ENCODE measurements at regions not wholly inside any gene's neighbourhood (a gene's known extent, or its start where the extent isn't known, plus 50 kb on each side); places are given as distances from the start of the nearest gene placed in this dataset.
"Not testable (repeated sequence)": the region's sequence is repeated elsewhere in the genome, so short reads cannot be mapped to it uniquely, and the experiment has no call there.

DNA sequence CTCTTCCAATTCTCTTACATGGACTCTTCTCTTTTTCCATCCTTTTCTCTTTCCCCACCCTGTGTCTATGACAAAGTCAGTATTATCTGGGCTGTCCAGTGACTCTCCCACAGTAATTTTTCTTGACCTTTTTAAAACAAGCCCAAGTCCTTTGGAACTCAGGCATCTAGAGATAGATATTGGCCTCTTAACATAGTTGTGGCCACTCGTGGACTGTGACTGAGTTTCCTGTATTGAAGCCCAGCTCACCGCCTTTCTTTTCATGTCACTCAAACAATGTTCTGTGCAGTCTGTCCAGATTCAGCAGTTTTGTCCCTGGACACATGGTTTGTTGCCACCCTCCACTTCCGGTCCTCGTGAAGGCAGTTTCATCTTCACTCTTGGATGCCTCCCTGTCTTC lies 110.9 kb upstream of the CDC14C start:
- DNase-seq (ENCODE audit: insufficient read length, low spot score) (no peak), FAIRE-seq (no peak)
- TF ChIP-seq, protein P1, sequence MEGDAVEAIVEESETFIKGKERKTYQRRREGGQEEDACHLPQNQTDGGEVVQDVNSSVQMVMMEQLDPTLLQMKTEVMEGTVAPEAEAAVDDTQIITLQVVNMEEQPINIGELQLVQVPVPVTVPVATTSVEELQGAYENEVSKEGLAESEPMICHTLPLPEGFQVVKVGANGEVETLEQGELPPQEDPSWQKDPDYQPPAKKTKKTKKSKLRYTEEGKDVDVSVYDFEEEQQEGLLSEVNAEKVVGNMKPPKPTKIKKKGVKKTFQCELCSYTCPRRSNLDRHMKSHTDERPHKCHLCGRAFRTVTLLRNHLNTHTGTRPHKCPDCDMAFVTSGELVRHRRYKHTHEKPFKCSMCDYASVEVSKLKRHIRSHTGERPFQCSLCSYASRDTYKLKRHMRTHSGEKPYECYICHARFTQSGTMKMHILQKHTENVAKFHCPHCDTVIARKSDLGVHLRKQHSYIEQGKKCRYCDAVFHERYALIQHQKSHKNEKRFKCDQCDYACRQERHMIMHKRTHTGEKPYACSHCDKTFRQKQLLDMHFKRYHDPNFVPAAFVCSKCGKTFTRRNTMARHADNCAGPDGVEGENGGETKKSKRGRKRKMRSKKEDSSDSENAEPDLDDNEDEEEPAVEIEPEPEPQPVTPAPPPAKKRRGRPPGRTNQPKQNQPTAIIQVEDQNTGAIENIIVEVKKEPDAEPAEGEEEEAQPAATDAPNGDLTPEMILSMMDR (IDR thresholded peaks at IDR 0.05; ENCODE audit: insufficient read depth, missing control alignments), result no peak

DNA sequence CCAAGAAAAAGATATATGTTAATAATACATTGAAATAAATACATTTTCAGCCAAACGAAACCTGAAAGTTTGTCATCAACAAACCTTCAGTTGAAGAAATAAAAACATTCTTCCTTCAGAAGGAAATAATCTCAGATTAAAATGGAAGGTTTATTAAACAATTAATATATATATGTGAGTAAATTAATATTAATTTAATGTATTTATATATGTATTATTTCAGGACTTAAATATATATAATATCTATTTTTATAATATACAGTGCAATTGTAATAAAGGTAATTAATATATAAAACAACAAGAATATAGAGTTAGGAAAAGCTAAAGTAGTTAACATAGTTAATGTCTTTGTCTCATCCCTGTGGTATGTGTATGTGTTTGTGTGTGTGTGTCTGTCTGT lies 102.2 kb upstream of the CDC14C start:
- no peak for DNase-seq (ENCODE audit: insufficient read length, low spot score)
- TF ChIP-seq, protein P1 (IDR thresholded peaks at IDR 0.05; ENCODE audit: insufficient read depth, missing control alignments), result no peak
- FAIRE-seq, result no peak

DNA sequence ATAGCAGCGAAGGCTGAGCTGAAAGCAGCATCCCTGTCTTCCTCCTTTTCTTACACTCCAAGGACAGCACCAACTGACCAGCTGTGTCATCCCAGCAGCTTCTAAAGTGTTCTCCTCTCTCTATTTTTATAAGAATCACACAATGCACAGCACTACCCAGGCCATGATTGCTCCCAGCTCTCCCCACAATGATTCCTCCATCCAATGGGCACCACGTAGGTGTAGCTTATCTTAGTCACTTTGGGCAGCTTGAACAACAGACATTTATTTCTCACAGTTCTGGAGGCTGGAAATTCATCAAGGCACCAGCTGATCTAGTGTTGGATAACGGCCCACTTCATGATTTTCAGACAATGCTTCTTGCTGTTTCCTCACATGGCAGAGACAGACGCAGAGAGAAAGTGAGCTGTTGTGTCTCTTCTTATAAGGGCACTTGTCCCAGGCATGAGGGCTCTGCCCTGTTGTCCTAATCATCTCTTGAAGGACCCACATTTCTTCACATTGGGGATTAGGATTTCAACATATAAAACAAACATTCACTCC lies 92.0 kb upstream of the CDC14C start:
- TF ChIP-seq, protein P1 (IDR thresholded peaks at IDR 0.05; ENCODE audit: insufficient read depth, missing control alignments), result no peak

DNA sequence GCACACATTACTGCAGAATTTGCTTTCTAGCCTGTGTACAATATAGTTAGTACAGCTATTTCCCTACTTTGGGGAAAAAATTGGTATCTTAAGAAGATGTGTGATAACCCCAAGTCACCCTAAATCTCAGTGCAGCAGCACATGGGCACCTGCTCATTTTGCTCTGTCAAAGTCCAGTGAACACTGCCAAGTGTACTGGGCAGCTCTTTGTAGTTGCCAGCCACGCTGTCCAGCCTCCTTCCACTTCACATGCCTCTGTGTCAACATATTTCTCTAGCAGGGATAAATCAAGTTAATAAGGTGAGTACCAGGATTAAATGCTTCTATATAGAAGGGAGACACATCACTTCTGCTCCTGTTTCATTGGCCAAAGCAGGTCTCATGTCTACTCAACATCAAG lies 87.1 kb upstream of the CDC14C start:
- TF ChIP-seq, protein P1 (IDR thresholded peaks at IDR 0.05; ENCODE audit: insufficient read depth, missing control alignments), result no peak
- DNase-seq (ENCODE audit: insufficient read length, low spot score) (no peak), FAIRE-seq (no peak)

More for the DNA sequence above, 92.0 kb upstream of the CDC14C start:
- DNase-seq (ENCODE audit: insufficient read length, low spot score) (no peak), FAIRE-seq (no peak)

DNA sequence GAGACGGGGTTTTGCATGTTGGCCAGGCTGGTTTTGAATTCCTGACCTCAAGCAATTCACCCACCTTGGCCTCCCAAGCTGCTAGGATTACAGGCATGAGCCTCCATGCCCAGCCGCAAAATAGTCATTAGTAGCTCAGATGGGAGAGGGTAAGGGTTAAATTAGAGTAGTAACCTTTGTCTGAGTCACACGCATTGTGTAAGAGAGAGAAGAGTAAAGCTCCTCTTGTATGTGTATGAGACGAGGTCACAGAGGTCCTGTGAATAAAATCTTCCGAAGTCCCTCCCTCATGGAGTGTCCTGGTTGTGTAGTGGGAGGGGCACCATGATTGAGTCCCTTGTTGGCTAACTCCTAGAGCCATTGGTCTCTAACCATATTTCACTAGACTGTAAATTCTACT lies 85.2 kb upstream of the CDC14C start:
- DNase-seq (ENCODE audit: insufficient read length, low spot score) (no peak), FAIRE-seq (no peak)
- TF ChIP-seq, protein P1 (IDR thresholded peaks at IDR 0.05; ENCODE audit: insufficient read depth, missing control alignments), result no peak

DNA sequence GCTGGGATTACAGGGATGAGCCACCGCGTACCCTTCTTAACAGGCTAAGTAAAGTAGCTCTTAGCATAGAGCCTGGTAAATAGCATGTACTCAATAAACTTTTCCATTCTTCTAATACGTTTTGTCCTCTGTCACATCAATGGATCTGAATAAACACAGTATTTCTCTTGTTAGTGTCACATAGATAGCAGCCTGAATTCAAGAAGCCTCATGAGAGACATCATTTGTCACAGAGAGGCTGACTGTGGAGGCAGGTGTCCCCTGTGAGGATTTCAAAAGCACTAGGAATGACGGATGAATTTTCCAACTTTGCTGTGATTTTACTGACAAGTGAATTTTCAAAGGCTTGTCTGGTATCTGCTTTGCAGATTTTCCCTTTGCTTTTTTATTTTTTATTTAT lies 82.6 kb upstream of the CDC14C start:
- DNase-seq (ENCODE audit: insufficient read length, low spot score) (no peak), FAIRE-seq (no peak)
- TF ChIP-seq, protein P1 (IDR thresholded peaks at IDR 0.05; ENCODE audit: insufficient read depth, missing control alignments), result no peak

DNA sequence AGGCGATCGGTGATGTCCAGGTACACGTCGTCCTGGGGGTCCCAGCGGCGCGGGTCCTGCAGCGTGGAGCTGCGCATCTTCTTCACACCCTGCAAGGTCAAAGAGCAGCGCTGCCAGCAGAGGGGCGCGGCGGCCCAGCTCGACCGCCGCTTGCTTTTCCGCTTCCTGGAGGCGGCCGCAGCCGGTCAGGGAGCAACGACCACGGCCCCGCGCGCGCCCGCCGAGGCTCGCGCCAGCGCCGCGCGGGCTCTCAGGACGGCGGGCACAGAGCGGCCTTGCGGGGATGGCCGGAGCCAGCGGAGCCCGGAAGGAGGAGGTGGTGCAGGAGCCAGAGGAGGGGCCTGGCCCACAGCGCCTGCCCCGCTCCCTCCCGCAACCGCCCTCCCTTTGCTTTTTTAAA lies 76.4 kb upstream of the CDC14C start:
- DNase-seq (ENCODE audit: insufficient read length, low spot score) (no peak), FAIRE-seq (no peak)
- TF ChIP-seq, protein P1 (IDR thresholded peaks at IDR 0.05; ENCODE audit: insufficient read depth, missing control alignments), result no peak

DNA sequence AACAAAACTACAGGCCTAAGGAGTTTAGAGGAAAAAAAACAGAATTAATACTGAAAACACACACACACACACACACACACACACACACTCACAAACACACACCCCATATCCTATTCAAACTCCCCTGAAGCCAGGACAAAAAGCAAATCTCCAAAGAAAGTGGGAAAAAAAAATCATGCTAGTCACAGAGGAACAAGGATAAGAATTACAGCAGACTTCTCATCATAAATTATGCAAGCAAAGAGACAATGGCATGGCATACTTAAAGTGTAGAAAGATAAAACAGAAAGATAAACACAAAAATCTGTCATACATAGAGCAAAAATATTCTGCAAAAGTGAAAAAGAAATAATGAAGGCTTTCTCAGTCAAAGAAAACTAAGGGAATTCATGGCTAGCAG lies 63.9 kb upstream of the CDC14C start:
- not testable (repeated sequence) for DNase-seq (ENCODE audit: insufficient read length, low spot score)
- FAIRE-seq, result peak; percentile 93

Measured in D721Med (cell line).